Tibial nerve (tissue), 4 donors: ENCODE measurements at regions not wholly inside any gene's neighbourhood (a gene's known extent, or its start where the extent isn't known, plus 50 kb on each side); places are given as distances from the start of the nearest gene placed in this dataset.

Experiments used
- DNase-seq, 2 donors: peaks; one replicate each; pipeline ENCODE4 v3.0.0-alpha.2; 2019; ENCODE audit warnings: low spot score in 2 of 2
- H3K27ac ChIP-seq, 4 donors: fragments of 200-600 bp; sonication (generic) in 3 of 4; one replicate each; pipeline ENCODE4 v1.5.1; 2017 to 2019; ENCODE audit warnings: mild to moderate bottlenecking in 1 of 4
- H3K27me3 ChIP-seq, 2 donors: fragments of 200-600 bp; sonication (generic) in 1 of 2; one replicate each; pipeline versions ENCODE4 v1.5.1 to v1.6.0; 2017 to 2019
- H3K36me3 ChIP-seq, 3 donors: fragments of 200-600 bp; sonication (generic); one replicate each; pipeline ENCODE4 v1.5.1; 2018 to 2019
- H3K4me1 ChIP-seq, 4 donors: fragments of 200-600 bp; sonication (generic) in 3 of 4; one replicate each; pipeline ENCODE4 v1.5.1; 2017 to 2019
- H3K4me3 ChIP-seq, 4 donors: fragments of 200-600 bp; sonication (generic) in 3 of 4; one replicate each; pipeline ENCODE4 v1.5.1; 2017 to 2019; ENCODE audit warnings: mild to moderate bottlenecking in 1 of 4, moderate library complexity in 1 of 4
- H3K9me3 ChIP-seq, 4 donors: fragments of 200-600 bp; sonication (generic) in 3 of 4; one replicate each; pipeline ENCODE4 v1.5.1; 2017 to 2019
- CTCF ChIP-seq, 5 experiments: fragments of 200-600 bp in 3 of 5; fragments of 450-650 bp in 2 of 5; sonication (generic) in 3 of 5; IDR thresholded peaks; one replicate each; pipeline ENCODE4 v1.5.1; 2016 to 2019; ENCODE audit warnings: antibody characterized with exemption in 5 of 5, mild to moderate bottlenecking in 3 of 5, moderate library complexity in 2 of 5
- EP300 ChIP-seq, 2 donors: sonication (generic); formaldehyde crosslinking; IDR thresholded peaks; one replicate each; pipeline ENCODE4 v1.6.1; 2017; ENCODE audit warnings: antibody characterized with exemption in 2 of 2, mild to moderate bottlenecking in 1 of 2
- POLR2A ChIP-seq, 2 donors: fragments of 450-650 bp; IDR thresholded peaks; one replicate each; pipeline ENCODE4 v1.6.1; 2017; ENCODE audit warnings: antibody characterized with exemption in 2 of 2, mild to moderate bottlenecking in 2 of 2, moderate library complexity in 2 of 2
- WGBS, 2 donors: methylation state at CpG; one replicate each; pipeline ENCODE4 v1.1.5; 2018; 5-methylcytosine and 5-hydroxymethylcytosine counted together

- H3K9me3 ChIP-seq: no peaks in the 10 kb centered on the region
- no peaks in the 10 kb centered on the region for H3K36me3 ChIP-seq
- no peaks in the 10 kb centered on the region for H3K27me3 ChIP-seq
- TF ChIP-seq CTCF (IDR thresholded peaks at IDR 0.05) (no peak), EP300 (IDR thresholded peaks at IDR 0.05) (peak in 1 of 2 donors; percentile 52)
- no peak overlapping the region for H3K4me3 ChIP-seq
- no peaks in the 10 kb centered on the region for H3K4me1 ChIP-seq
- WGBS, 2 donors: 81 to 92% methylated on average over 2 of the region's 2 CpGs
- DNase-seq: no peak
- no peak overlapping the region for H3K27ac ChIP-seq
These were observed 218.2 kb downstream of the GADD45G start for GRCh38 chr9:89822996-89823395.

GRCh38 chr9:89825669-89826068 is 220.9 kb downstream of the GADD45G start:
- Histone ChIP-seq H3K4me1 (no peaks in the 10 kb centered on the region), H3K27ac (no peak overlapping the region), H3K27me3 (no peaks in the 10 kb centered on the region), H3K36me3 (no peaks in the 10 kb centered on the region), H3K4me3 (no peak overlapping the region), H3K9me3 (peaks cover 0 to 5% (median under 1%) of the 10 kb centered on the region in 4 donors)
- 91 to 93% methylated on average over 4 of the region's 4 CpGs for WGBS, 2 donors
- DNase-seq: no peak
- TF ChIP-seq CTCF (IDR thresholded peaks at IDR 0.05) (no peak), POLR2A (IDR thresholded peaks at IDR 0.05) (no peak), EP300 (IDR thresholded peaks at IDR 0.05) (no peak)

- peaks cover 0 to 10% (median 2%) of the 10 kb centered on the region in 4 donors for H3K9me3 ChIP-seq
- H3K4me1 ChIP-seq: no peaks in the 10 kb centered on the region
- H3K27ac ChIP-seq: no peak overlapping the region
- H3K36me3 ChIP-seq: no peaks in the 10 kb centered on the region
- DNase-seq: no peak
- no peak for TF ChIP-seq POLR2A (IDR thresholded peaks at IDR 0.05)
- no peak for TF ChIP-seq CTCF (IDR thresholded peaks at IDR 0.05)
- TF ChIP-seq EP300 (IDR thresholded peaks at IDR 0.05): no peak
- WGBS, 2 donors: 81 to 90% methylated on average over 8 of the region's 8 CpGs
- no peak overlapping the region for H3K4me3 ChIP-seq
- no peaks in the 10 kb centered on the region for H3K27me3 ChIP-seq
These were observed 221.4 kb downstream of the GADD45G start for GRCh38 chr9:89826186-89826585.

- Histone ChIP-seq H3K27me3 (no peaks in the 10 kb centered on the region), H3K36me3 (no peaks in the 10 kb centered on the region), H3K4me3 (no peak overlapping the region), H3K9me3 (peaks cover 0 to 12% (median 2%) of the 10 kb centered on the region in 4 donors), H3K4me1 (no peaks in the 10 kb centered on the region), H3K27ac (no peak overlapping the region)
- no peak for TF ChIP-seq EP300 (IDR thresholded peaks at IDR 0.05)
- no peak for TF ChIP-seq POLR2A (IDR thresholded peaks at IDR 0.05)
- TF ChIP-seq CTCF (IDR thresholded peaks at IDR 0.05): no peak
- no peak for DNase-seq
- 80 to 90% methylated on average over 4 of the region's 4 CpGs for WGBS, 2 donors
These were observed 224.5 kb downstream of the GADD45G start for GRCh38 chr9:89829346-89829745.

GRCh38 chr9:89835666-89836065 is 230.9 kb downstream of the GADD45G start:
- Histone ChIP-seq H3K27ac (no peak overlapping the region), H3K36me3 (no peaks in the 10 kb centered on the region), H3K9me3 (peaks cover 0 to 7% (median 1%) of the 10 kb centered on the region in 4 donors), H3K27me3 (no peaks in the 10 kb centered on the region), H3K4me3 (no peak overlapping the region), H3K4me1 (peaks cover 0 to 12% (median 0%) of the 10 kb centered on the region in 4 donors)
- 66 to 70% methylated on average over 5 of the region's 5 CpGs for WGBS, 2 donors
- no peak for DNase-seq
- TF ChIP-seq EP300 (IDR thresholded peaks at IDR 0.05) (no peak), CTCF (IDR thresholded peaks at IDR 0.05) (no peak), POLR2A (IDR thresholded peaks at IDR 0.05) (no peak)
